IMR-90 (cell line): ENCODE measurements at regions not wholly inside any gene's neighbourhood (a gene's known extent, or its start where the extent isn't known, plus 50 kb on each side); places are given as distances from the start of the nearest gene placed in this dataset.

Experiments used
- ATAC-seq: fragments of 200-7000 bp; cut with Tn5 transposase; 2 replicates; pipeline ENCODE4 v1.9.1; 2020; ENCODE audit warnings: low read depth, mild to moderate bottlenecking, moderate library complexity
- BruUV-seq: library from RNA; stranded (reverse); fragments of 400-500 nt; replicated peaks from 2 replicates; lab custom pipeline; 2021; lab: Mats Ljungman, UMichigan
- CTCF ChIA-PET: fragments of 300-600 bp; formaldehyde crosslinking; extraction: SDS; loops from one replicate; lab custom pipeline; 2021; ENCODE audit warnings: antibody characterized with exemption; lab: Yijun Ruan, JAX
- POLR2A ChIA-PET: fragments of 300-600 bp; sonication (Branson Sonifier 250); formaldehyde crosslinking; loops from one replicate; lab custom pipeline; 2022; ENCODE audit warnings: antibody characterized with exemption; ENCODE audit not compliant: unreplicated experiment; lab: Charles Lee
- DNase-seq: peaks from one replicate; pipeline ENCODE4 v3.0.0; 2013
- H2AFZ ChIP-seq: replicated peaks from 2 replicates; pipeline ENCODE3; 2013; ENCODE audit warnings: low read length, mild to moderate bottlenecking; ENCODE audit not compliant: poor library complexity
- H2AK5ac ChIP-seq: 2 replicates; pipeline ENCODE4 v1.6.1; 2013; ENCODE audit warnings: low read depth, low read length, inconsistent platforms
- H2AK9ac ChIP-seq: replicated peaks from 2 replicates; pipeline ENCODE3; 2013; ENCODE audit warnings: mild to moderate bottlenecking, low read depth, low read length, moderate library complexity; ENCODE audit not compliant: poor library complexity
- H2BK120ac ChIP-seq: 2 replicates; pipeline ENCODE4 v1.6.1; 2013; ENCODE audit warnings: low read depth, low read length, inconsistent platforms
- H2BK15ac ChIP-seq: 3 replicates; pipeline ENCODE4 v1.6.1; 2013; ENCODE audit warnings: low read depth, low read length, inconsistent platforms
- H2BK20ac ChIP-seq: 2 replicates; pipeline ENCODE4 v1.6.1; 2013; ENCODE audit warnings: low read depth, mild to moderate bottlenecking, inconsistent platforms, low read length, moderate library complexity
- H2BK5ac ChIP-seq: 2 replicates; pipeline ENCODE4 v1.6.1; 2013; ENCODE audit warnings: mild to moderate bottlenecking, low read depth, low read length, inconsistent platforms; ENCODE audit not compliant: poor library complexity, severe bottlenecking
- H3K14ac ChIP-seq: replicated peaks from 2 replicates; pipeline ENCODE4 v1.6.1; 2013; ENCODE audit warnings: low read depth, low read length, inconsistent platforms
- H3K18ac ChIP-seq: 2 replicates; pipeline ENCODE4 v1.6.1; 2013; ENCODE audit warnings: low read depth, low read length, control low read depth
- H3K23ac ChIP-seq: 2 replicates; pipeline ENCODE4 v1.6.1; 2013; ENCODE audit warnings: low read depth, low read length, inconsistent platforms
- H3K27ac ChIP-seq: 2 replicates; pipeline ENCODE4 v1.5.1; 2013; ENCODE audit warnings: mild to moderate bottlenecking, control low read depth, low read length; ENCODE audit not compliant: insufficient read depth
- H3K27me3 ChIP-seq: 2 replicates; pipeline ENCODE4 v1.6.1; 2013; ENCODE audit warnings: low read length; ENCODE audit not compliant: control insufficient read depth, insufficient read depth
- H3K36me3 ChIP-seq: 2 replicates; pipeline ENCODE4 v1.6.1; 2013; ENCODE audit warnings: low read length, mixed read lengths; ENCODE audit not compliant: control insufficient read depth, insufficient read depth
- H3K4ac ChIP-seq: 2 replicates; pipeline ENCODE4 v1.6.1; 2013; ENCODE audit warnings: low read depth, low read length, inconsistent platforms
- H3K4me1 ChIP-seq: 2 replicates; pipeline ENCODE4 v1.6.1; 2013; ENCODE audit warnings: low read length, mixed read lengths; ENCODE audit not compliant: control insufficient read depth, insufficient read depth
- H3K4me2 ChIP-seq: 2 replicates; pipeline ENCODE4 v1.6.1; 2013; ENCODE audit warnings: low read depth, mild to moderate bottlenecking, control low read depth, low read length, moderate library complexity
- H3K4me3 ChIP-seq: 2 replicates; pipeline ENCODE4 v1.5.1; 2013; ENCODE audit warnings: low read depth, mild to moderate bottlenecking, control low read depth, low read length, moderate library complexity; ENCODE audit not compliant: insufficient read depth
- H3K56ac ChIP-seq: 2 replicates; pipeline ENCODE4 v1.6.1; 2013; ENCODE audit warnings: low read length, inconsistent platforms; ENCODE audit not compliant: insufficient read depth; ENCODE audit errors: extremely low read depth
- H3K79me1 ChIP-seq, 2 experiments: 2 replicates each; pipeline ENCODE4 v1.6.1; 2013; ENCODE audit warnings: low read length in 2 of 2, inconsistent platforms in 1 of 2, low read depth in 1 of 2
- H3K9ac ChIP-seq: 2 replicates; pipeline ENCODE4 v1.6.1; 2013; ENCODE audit warnings: low read depth, low read length, control low read depth
- H3K9me1 ChIP-seq: 2 replicates; pipeline ENCODE4 v1.6.1; 2013; ENCODE audit warnings: low read length, inconsistent platforms; ENCODE audit not compliant: insufficient read depth
- H3K9me3 ChIP-seq: 2 replicates; pipeline ENCODE4 v1.6.1; 2013; ENCODE audit warnings: low read length; ENCODE audit not compliant: control insufficient read depth, insufficient read depth
- H4K20me1 ChIP-seq: 2 replicates; pipeline ENCODE4 v1.6.1; 2013; ENCODE audit warnings: low read length, inconsistent platforms; ENCODE audit not compliant: insufficient read depth
- H4K5ac ChIP-seq: 2 replicates; pipeline ENCODE4 v1.6.1; 2013; ENCODE audit warnings: mild to moderate bottlenecking, low read depth, low read length, control low read depth
- H4K8ac ChIP-seq, 2 experiments: 2 replicates each; pipeline ENCODE4 v1.6.1; 2013; ENCODE audit warnings: low read depth in 2 of 2, low read length in 2 of 2, control low read depth in 1 of 2, inconsistent platforms in 1 of 2
- H4K91ac ChIP-seq: 2 replicates; pipeline ENCODE4 v1.6.1; 2013; ENCODE audit warnings: low read depth, low read length, inconsistent platforms; ENCODE audit not compliant: insufficient read depth
- BHLHE40 ChIP-seq: fragments of 150-350 bp; IDR thresholded peaks from 2 replicates; pipeline ENCODE4 v1.6.1; 2016; ENCODE audit warnings: mild to moderate bottlenecking, low read depth, low read length
- CEBPB ChIP-seq: IDR thresholded peaks from 2 replicates; pipeline ENCODE4 v1.6.1; 2012; ENCODE audit warnings: low read depth, low read length, improper control_type of control experiment
- CHD1 ChIP-seq: IDR thresholded peaks from 2 replicates; pipeline ENCODE4 v1.6.1; 2012; ENCODE audit warnings: low read depth, low read length, improper control_type of control experiment
- CTCF ChIP-seq: conservative IDR thresholded peaks from 2 replicates; pipeline ENCODE4 v1.5.1; 2012; ENCODE audit warnings: mild to moderate bottlenecking, low read depth, low read length, improper control_type of control experiment
- ELK1 ChIP-seq: fragments of 150-350 bp; IDR thresholded peaks from 2 replicates; pipeline ENCODE4 v1.6.1; 2016; ENCODE audit warnings: low read depth, mild to moderate bottlenecking, low read length, moderate library complexity, borderline replicate concordance
- FOS ChIP-seq: fragments of 150-350 bp; IDR thresholded peaks from 2 replicates; pipeline ENCODE4 v1.6.1; 2016; ENCODE audit warnings: low read depth, low read length
- MAFK ChIP-seq: IDR thresholded peaks from 2 replicates; pipeline ENCODE4 v1.6.1; 2012; ENCODE audit warnings: low read depth, low read length, improper control_type of control experiment
- MAZ ChIP-seq: IDR thresholded peaks from 2 replicates; pipeline ENCODE4 v1.6.1; 2012; ENCODE audit warnings: low read depth, mild to moderate bottlenecking, low read length, improper control_type of control experiment, moderate library complexity, borderline replicate concordance
- MXI1 ChIP-seq: IDR thresholded peaks from 2 replicates; pipeline ENCODE4 v1.6.1; 2012; ENCODE audit warnings: low read depth, mild to moderate bottlenecking, low read length, moderate library complexity, borderline replicate concordance
- NFE2L2 ChIP-seq: fragments of 150-350 bp; IDR thresholded peaks from 2 replicates; pipeline ENCODE4 v1.6.1; 2016; ENCODE audit warnings: low read depth, mild to moderate bottlenecking, low read length
- POLR2A ChIP-seq: IDR thresholded peaks from 2 replicates; pipeline ENCODE4 v1.6.1; 2012; ENCODE audit warnings: mild to moderate bottlenecking, low read depth, low read length
- RAD21 ChIP-seq: IDR thresholded peaks from 2 replicates; pipeline ENCODE4 v1.6.1; 2012; ENCODE audit warnings: low read length, improper control_type of control experiment
- RCOR1 ChIP-seq: IDR thresholded peaks from 2 replicates; pipeline ENCODE4 v1.6.1; 2012; ENCODE audit warnings: mild to moderate bottlenecking, low read length, improper control_type of control experiment; ENCODE audit not compliant: insufficient replicate concordance
- RFX5 ChIP-seq: IDR thresholded peaks from 2 replicates; pipeline ENCODE4 v1.8.0; 2012; ENCODE audit warnings: low read depth, mild to moderate bottlenecking, low read length, moderate library complexity
- SMC3 ChIP-seq: fragments of 150-350 bp; IDR thresholded peaks from 2 replicates; pipeline ENCODE4 v1.6.1; 2016; ENCODE audit warnings: low read depth, mild to moderate bottlenecking, antibody characterized with exemption, low read length, moderate library complexity
- USF2 ChIP-seq: fragments of 150-350 bp; IDR thresholded peaks from 2 replicates; pipeline ENCODE4 v1.6.1; 2017; ENCODE audit warnings: mild to moderate bottlenecking, antibody characterized with exemption, low read length, low read depth
- WGBS, 2 experiments: methylation state at CpG; one replicate each; pipeline versions ENCODE4 v1.1.5 to v1.1.7; 2013; ENCODE audit warnings: missing lambda C conversion rate in 2 of 2; ENCODE audit not compliant: insufficient read length in 1 of 2; ENCODE audit errors: extremely low coverage in 2 of 2; 5-methylcytosine and 5-hydroxymethylcytosine counted together
- dilution Hi-C: fragments of 300-500 bp; cut with HindIII; formaldehyde crosslinking; loops from one replicate; pipeline ENCODE4 v1.14.3; 2018; ENCODE audit warnings: low sequenced_read_pairs; ENCODE audit not compliant: unreplicated experiment
- in situ Hi-C: fragments of 300-500 bp; cut with MboI; formaldehyde crosslinking; loops from 3 replicates; pipeline ENCODE4 v1.14.3; 2019; ENCODE audit warnings: low sequenced_read_pairs, inconsistent platforms, mixed read lengths
- intact Hi-C: fragments of 100-400 bp; cut with micrococcal nuclease; formaldehyde crosslinking; loops from 2 replicates; pipeline ENCODE4 v1.10.0; 2022

- Histone ChIP-seq H2BK15ac (no peak overlapping the region), H4K8ac (no peak overlapping the region), H3K79me1 (no peaks in the 10 kb centered on the region), H2BK5ac (no peak overlapping the region), H2BK120ac (no peak overlapping the region), H3K4me1 (no peaks in the 10 kb centered on the region), H2AK9ac (no peak overlapping the region), H3K4ac (no peak overlapping the region), H2AK5ac (no peak overlapping the region), H3K36me3 (no peaks in the 10 kb centered on the region), H3K14ac (no peak overlapping the region), H4K91ac (no peak overlapping the region), H3K4me3 (no peak overlapping the region), H3K4me2 (no peak overlapping the region), H2BK20ac (no peak overlapping the region), H4K5ac (no peak overlapping the region), H3K9me1 (no peaks in the 10 kb centered on the region), H2AFZ (no peak overlapping the region), H3K23ac (no peak overlapping the region), H3K56ac (no peak overlapping the region), H3K9me3 (peaks cover 21% of the 10 kb centered on the region), H3K27me3 (no peaks in the 10 kb centered on the region), H3K27ac (no peak overlapping the region), H3K18ac (no peak overlapping the region), H4K20me1 (no peaks in the 10 kb centered on the region), H3K9ac (no peak overlapping the region)
- intact Hi-C loops (no loop called here), in situ Hi-C loops (no loop called here), dilution Hi-C loops (no loop called here)
- WGBS, 2 experiments: 13% methylated on average over 1 of the region's 5 CpGs; no CpG with 5 or more reads in 1 of the 2 experiments
- CTCF ChIA-PET: no interaction called here
- TF ChIP-seq RCOR1: no peak
- TF ChIP-seq CTCF: no peak
- TF ChIP-seq CHD1: no peak
- no peak for TF ChIP-seq USF2
- no peak for TF ChIP-seq CEBPB
- no peak for TF ChIP-seq RAD21
- TF ChIP-seq SMC3: no peak
- no peak for TF ChIP-seq ELK1
- TF ChIP-seq BHLHE40: no peak
- TF ChIP-seq MXI1: no peak
- TF ChIP-seq MAZ: no peak
- no peak for TF ChIP-seq NFE2L2
- TF ChIP-seq POLR2A: no peak
- TF ChIP-seq FOS: no peak
- no peak for TF ChIP-seq RFX5
- TF ChIP-seq MAFK: no peak
- no TSS peak for BruUV-seq
- POLR2A ChIA-PET: no interaction called here
- DNase-seq (no peak), ATAC-seq (no peak)
Observed at GRCh38 chr18:64278026-64278425, 129.1 kb upstream of the LINC00305 start.
